Activated T-cell treated with anti-CD3 and anti-CD28 coated beads for 24 hours (primary cell): ENCODE measurements at regions not wholly inside any gene's neighbourhood (a gene's known extent, or its start where the extent isn't known, plus 50 kb on each side); places are given as distances from the start of the nearest gene placed in this dataset.
A peak's percentile ranks its signal among the peaks of the same experiment; 100 is the strongest.

ENCODE experiments used
- DNase-seq: peaks from one replicate; pipeline ENCODE4 v3.0.0-alpha.2; 2020; ENCODE audit warnings: low read depth

GRCh38 chr10:113219446-113219845 lies 269.4 kb downstream of the TCF7L2 start:
- DNase-seq = no peak

DNA sequence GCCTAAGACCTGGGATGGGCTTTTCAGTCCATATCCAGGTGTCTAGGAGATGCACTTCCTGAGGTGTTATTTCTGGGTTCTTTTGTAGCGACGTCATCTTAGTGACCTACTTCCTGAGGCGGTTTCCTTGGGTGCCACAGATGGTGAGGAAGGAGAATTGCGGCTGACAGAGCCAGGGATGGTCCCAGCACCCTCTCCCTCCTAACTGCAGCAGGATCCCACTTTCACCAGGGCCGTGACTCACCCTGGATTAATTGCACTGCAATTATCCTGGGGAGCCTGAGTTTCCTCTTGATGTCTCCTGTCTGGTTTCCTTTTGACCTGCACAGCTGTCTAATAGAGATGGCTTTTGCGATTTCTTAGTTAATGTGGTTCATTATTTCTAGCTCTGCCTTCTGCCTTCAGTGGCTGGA lies 271.7 kb downstream of the TCF7L2 start:
- no peak for DNase-seq

- DNase-seq = no peak
These were observed 272.2 kb downstream of the TCF7L2 start for GRCh38 chr10:113222207-113222606.

GRCh38 chr10:113225364-113225763 lies 275.3 kb downstream of the TCF7L2 start:
- DNase-seq = no peak

DNA sequence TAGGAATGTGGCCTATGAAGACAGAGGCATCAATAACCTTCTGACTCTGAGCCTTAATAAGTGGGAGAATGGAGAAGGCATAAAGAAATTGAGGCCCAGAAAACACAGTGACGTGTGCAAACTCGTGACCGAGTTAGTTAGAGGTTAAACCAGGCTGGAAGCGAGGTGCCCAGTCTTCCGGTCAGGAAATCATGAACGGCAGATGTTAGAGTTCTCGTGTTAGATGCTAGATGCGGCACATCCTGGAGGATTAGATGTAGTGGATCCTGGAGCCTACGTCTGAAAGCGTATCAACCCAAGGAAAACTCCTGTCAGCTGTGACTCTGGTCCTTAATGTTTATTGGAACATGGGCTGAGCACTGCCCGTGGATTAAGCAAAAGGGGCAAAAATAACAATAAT lies 275.9 kb downstream of the TCF7L2 start:
- no peak for DNase-seq

DNA sequence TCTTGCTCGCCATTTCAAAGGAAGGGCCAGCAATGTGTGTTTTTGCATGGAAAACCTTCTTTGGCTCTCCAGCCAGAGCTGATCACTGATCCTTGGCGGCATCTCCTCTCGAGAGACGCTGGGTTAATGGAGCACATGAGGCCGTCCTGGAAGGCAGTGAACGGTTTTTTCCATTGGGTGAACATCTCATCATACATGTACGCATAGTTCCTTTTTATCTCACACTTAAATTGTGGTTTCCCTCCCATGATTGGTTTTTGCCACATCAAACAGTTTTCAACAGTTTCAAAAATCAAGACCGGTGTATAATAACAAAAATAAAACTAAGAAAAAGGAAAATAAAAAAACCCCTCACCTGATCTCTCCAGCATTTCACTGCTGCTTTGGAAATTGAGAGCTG lies 276.4 kb downstream of the TCF7L2 start:
- peak; percentile 5 for DNase-seq

DNA sequence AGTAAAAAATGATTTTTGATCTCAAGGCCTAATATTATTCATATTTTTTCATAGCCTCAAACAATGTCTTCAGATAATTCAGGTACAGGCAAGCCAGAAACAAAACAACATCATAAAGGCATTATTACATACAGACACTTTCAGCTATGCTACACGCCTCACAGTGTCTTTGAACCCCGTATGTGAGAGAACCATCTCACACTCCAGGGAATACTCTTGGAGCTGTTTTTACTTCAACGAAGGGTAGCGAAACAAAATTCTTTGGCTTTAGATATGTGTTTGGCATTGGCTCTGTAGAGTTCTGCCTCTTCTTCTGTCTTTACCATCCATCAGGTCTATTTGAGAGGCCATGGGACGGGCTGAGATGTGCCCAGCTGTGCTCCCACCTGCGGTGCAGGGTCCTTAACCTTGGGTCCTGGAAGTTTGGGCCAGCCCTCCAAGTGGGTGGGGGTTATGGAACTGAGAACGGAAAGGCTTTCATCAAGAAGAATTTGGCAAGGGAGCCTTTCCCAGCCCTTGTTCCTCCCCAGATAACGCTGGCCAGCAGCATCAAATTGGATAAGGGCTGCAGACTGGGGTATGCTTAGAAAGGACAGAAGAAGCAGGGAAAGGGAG lies 276.9 kb downstream of the TCF7L2 start:
- DNase-seq = no peak

- DNase-seq = no peak
These were observed 278.5 kb downstream of the TCF7L2 start for GRCh38 chr10:113228530-113228929.

- DNase-seq = no peak
These were observed 280.1 kb downstream of the TCF7L2 start for GRCh38 chr10:113230011-113230610.

DNA sequence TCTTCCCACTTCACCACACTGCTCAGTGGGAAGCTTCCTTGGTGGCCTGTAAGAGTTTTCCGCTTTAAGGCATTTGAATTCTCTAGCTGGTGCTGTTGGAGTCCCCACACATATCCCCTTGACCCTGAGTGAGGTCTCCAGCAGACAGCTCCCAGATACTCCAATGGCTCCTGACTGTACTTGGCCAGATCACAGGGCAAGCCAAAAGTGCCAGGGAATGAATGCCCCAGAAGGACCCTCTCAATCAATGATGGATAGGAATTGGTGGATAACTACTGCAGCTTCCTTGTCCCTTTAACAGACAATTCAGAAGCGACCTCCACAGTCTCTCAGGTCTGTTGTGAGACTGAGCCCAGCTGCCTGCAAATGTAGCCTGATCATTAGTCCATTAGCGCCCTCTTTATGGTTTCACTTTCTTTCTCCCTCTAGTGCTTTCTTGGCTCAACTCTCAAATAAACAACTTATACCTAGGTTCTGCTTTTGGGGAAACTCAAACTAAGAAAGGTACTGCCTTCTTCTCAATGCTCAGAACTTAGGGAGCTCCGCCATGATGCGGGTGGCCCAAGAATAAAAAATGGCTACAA lies 283.0 kb downstream of the TCF7L2 start:
- DNase-seq = no peak

DNA sequence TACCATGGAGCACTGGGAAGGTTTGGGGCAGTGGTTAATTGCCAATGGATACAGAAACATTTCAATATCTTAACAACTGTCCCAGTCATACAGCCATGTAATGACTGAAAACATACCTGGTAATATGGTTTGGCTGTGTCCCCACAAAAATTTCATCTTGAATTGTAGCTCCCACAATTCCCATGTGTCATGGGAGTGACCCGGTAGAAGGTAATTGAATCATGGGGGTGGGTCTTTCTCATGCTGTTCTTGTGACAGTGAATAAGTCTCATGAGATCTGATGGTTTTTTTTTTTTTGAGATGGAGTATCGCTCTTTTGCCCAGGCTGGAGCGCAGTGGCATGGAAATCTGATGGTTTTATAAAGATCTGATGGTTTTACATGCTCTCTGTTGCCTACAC lies 284.4 kb downstream of the TCF7L2 start:
- DNase-seq = no peak

GRCh38 chr10:113235508-113235907 lies 285.5 kb downstream of the TCF7L2 start:
- DNase-seq = no peak

DNA sequence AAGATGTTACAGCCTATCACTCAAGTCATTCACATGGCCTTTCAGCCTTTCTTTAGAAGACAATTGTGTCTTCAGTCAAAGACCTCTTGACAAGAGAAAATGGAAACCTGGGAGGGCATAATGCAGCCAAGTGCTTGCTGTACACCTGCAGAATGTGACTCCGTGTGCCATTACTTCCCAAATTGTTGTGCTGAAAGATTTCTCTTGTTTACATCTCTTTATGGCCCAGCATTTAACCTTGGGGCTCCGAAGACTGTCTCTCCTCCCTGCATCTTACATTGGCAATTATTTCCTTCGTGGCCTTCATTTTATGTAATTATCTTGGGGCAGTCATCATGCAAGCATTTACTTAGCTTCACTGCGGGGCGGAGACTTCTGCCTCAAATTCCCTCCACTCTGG lies 287.0 kb downstream of the TCF7L2 start:
- no peak for DNase-seq

DNA sequence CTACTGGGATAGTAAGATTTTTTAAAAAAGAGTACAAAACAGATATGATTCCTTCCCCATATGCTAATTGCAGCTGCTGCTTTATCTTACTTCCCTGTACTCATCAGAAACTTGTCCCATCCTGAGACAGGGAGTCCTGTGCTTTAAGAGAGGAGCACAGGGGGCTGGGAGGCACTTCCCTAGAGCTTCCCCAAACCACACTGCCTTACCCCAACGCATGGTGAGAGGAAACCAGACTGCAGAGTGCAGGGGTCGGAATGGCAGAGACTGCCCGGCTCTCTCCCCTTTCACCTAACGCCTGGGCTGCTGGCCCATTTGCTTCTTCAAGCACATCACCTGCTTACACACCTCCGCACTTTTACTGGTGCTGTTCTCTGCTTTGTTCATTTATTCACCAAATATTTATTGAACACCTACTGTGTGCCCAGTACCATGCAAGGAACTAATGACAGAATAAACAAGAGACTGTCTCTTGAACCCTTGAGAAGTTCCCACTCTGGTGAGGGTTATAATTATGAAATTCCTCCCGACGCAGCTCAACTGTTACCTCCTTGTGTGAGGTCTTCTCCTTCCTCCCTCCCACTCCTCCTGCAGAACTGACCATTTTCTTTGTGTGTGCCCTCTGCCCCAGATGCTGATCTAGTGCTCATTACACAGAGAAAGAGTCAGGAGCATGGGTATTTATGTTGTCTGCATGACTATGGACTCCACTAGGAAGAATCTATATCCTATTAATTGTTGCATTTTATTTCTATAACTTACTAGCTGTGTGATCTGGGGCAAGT lies 289.7 kb downstream of the TCF7L2 start:
- no peak for DNase-seq

- DNase-seq = no peak
These were observed 290.7 kb downstream of the TCF7L2 start for GRCh38 chr10:113240736-113241135.

- DNase-seq = no peak
These were observed 291.7 kb downstream of the TCF7L2 start for GRCh38 chr10:113241599-113242360.

GRCh38 chr10:113243311-113243710 lies 293.3 kb downstream of the TCF7L2 start:
- no peak for DNase-seq

- DNase-seq = no peak
These were observed 294.7 kb downstream of the TCF7L2 start for GRCh38 chr10:113244750-113245149.

DNA sequence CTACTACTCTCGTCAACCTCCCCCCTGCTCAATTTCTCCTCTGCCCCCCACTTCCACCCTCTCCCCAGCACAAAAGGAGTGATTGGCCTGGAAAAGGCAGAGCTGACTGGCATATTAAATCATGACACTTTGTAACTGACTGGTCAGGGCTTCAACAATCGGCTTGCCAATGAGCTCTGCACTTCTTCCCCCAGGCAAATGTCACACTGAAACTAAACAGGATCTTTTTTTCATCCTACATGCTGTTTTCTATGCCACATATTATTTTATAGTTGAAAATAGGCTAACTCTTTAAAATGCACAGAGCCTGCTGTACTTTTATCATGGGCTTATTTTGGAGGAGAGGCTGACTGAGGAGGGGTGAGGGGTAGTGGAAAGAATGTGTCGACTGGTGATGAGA lies 295.2 kb downstream of the TCF7L2 start:
- DNase-seq = no peak

DNA sequence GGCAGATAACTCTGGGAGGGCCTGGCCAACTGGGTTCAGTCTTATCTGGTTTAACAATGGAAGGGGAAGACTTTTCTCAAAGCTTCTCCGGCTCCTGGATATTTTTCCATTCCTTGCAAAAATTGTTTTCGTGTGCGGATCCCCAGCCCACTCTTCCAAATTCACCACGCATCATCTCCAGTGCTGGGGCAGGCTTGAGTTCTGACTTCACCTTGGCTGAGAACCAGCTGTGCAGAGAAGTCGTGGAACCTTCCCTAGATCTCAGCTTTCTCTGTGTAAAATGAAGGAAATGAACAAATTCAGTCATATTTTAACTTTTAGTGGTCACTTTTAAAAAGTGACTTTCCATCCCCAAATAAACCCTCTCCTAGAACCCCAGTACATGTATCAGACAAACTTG lies 297.0 kb downstream of the TCF7L2 start:
- DNase-seq = no peak

DNA sequence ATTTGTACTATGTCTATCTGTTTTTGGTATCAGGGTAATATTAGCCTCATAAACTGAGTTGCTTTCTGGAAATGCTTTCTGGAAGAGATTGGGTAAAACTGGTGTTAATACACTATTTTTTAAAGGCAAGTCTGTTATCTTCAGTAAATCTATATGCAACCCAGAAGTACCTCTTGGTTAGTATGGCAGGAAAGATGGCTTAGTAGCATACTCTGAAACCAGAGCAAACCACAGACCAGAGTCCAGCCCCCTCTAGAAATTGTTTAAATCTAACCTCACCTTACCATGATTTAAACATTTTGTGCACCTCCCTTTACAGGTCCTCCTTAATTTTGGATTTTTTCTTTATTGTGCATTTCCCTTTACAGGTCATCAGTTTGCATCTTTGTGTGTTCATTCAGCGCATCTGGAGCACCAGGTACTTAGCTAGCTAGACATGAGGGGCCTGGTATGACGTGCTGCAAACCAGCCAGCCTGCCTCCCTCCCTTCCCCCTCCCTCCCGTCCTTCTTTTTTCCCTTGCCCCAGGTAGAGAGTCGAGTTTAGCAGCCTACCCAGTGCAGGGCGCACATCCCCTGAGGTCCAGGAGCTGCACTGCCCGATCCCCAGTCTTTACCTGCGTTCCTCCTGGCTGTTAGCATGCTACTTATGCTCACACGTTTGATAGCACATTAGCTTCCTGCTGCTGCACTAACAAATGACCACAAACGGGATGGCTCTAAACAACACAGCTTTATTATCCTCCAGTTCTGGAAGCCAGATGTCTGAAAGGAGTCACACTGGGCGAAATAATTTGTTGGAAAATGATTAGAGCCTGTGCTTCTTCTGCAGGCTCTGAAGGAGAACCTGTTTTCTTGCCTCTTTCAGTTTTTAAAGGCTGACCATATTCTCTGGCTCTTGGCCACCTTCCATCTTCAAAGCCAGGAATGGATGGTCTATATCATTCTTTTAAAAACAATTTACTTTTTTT lies 299.9 kb upstream of the HABP2 start:
- DNase-seq = no peak
